Ecto neural progenitor cell (in vitro differentiated cells): ENCODE measurements at regions not wholly inside any gene's neighbourhood (a gene's known extent, or its start where the extent isn't known, plus 50 kb on each side); places are given as distances from the start of the nearest gene placed in this dataset.
"Not testable (repeated sequence)": the region's sequence is repeated elsewhere in the genome, so short reads cannot be mapped to it uniquely, and the experiment has no call there.

Experiments
- DNase-seq: peaks from one replicate; pipeline ENCODE4 v3.0.0-alpha.2; 2018; ENCODE audit warnings: low spot score

DNA sequence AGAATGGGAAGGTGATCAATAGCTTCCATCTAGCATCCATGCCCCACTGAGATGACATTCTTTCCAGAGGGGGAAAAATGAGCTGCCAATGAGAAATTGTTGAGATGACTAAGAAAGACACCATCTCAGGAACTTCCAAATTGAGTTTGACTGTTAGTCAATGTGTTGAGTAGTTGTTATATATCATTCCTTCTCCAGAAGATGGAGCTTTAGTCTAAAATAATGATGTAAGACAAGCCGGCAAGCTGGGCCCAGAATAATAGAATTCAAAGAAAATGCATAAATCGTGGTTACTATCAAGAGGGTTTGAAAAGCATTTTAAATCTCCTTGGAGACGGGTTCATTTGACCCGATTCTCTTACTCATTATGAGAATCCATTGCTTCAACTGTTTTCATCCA lies 71.0 kb upstream of the ATF7IP2 start:
- DNase-seq = no peak

DNA sequence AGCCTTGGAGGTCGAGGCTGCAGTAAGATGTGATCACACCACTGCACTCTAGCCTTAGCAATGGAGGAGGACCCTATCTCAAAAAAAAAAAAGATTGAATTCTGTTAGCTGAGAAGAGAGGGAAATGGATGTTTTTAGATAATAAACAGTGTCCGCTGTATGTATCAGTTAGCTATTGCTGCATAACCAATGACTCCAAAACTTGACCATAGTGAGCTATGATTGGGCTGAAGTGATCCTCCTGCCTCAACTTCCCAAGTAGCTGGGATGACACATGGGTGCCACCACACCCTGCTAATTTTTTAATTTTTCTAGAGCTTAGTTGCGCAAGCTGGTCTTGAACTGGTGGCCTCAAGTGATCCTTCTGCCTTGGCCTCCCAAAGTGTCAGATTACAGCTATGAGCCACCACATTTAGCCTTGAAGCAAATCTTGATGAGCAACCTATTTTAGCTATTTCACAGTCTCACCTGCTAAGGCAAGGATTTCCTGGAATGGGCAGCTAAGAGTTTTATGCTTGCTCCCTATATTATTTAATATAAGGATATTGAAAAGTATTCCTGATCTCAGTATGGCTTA lies 68.3 kb upstream of the ATF7IP2 start:
- DNase-seq = no peak

GRCh38 chr16:10318798-10319500 lies 66.9 kb upstream of the ATF7IP2 start:
- DNase-seq = no peak

DNA sequence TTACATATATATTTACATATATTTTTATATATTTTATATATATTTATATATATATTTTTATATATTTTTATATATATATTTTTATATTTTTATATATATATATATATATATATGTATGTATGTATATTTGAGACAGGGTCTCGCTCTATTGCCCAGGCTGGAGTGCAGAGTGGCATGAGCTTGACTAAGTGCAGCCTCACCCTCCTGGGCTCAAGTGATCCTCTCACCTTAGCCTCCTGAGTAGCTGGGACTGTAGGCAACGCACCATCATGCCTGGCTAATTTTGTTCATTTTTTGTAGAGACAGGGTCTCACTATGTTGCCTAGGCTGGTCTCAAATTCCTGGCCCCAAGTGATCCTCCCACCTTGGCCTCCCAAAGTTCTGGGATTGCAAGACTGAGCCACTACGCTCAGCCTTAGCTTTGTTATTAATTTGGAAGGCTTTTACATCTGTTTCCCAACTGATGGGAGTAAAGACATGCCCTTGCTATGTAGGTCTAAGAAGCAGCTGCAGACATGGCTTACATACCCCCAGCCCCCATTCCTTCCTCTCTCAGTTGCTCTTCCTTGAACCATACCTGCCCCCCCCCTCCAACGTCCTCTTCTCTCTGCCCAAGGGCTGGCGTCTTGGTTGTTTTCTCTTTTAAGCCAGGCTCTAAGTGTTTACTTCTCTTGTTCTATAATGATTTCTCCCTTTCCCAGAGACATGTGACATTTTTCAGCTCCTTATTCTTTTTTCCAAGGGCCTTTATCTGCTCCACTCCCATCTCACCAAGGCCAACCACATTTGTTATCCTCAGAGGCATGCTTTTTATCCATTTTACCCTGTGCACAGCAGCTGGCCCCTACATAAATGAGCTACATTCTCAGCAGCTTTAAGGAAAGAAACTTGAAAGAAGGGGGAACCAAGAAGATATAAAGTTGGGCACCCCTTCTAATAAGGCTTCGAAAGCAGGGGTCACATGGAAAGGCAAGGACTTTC lies 64.2 kb upstream of the ATF7IP2 start:
- DNase-seq = no peak

DNA sequence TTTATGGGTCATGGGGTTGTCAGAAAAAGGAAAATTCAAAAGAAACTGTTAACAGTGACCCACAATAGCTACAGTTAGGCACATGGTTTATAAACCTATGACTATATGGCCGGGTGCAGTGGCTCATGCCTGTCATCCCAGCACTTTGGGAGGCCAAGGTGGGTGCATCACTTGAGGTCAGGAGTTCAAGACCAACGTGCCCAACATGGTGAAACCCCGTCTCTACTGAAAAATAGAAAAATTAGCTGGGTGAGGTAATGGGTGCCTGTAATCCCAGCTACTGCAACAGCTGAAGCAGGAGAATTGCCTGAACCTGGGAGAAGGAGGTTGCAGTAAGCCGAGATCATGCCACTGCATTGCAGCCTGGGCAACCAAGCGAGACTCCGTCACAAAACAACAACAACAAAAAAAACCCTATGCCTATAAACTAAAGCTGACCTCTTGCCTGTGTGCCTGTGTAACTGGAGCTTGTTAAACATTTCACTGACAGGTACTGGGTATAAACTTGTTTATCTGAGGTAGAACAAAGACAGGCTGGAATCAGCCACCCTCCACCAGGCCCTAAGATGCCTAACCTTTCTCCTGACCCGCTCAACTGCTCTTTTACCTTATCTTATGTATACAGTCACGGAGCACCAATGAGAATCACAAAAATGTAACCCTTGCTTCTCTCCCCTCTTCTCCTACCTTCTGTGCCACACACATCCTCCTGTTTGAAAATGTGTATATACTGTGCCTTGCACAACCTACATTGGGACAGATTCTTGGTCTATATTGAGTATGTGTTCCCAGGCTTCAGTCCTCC lies 62.9 kb upstream of the ATF7IP2 start:
- DNase-seq = no peak

GRCh38 chr16:10323528-10323869 lies 62.4 kb upstream of the ATF7IP2 start:
- no peak for DNase-seq

GRCh38 chr16:10324210-10324609 lies 61.7 kb upstream of the ATF7IP2 start:
- DNase-seq = no peak

DNA sequence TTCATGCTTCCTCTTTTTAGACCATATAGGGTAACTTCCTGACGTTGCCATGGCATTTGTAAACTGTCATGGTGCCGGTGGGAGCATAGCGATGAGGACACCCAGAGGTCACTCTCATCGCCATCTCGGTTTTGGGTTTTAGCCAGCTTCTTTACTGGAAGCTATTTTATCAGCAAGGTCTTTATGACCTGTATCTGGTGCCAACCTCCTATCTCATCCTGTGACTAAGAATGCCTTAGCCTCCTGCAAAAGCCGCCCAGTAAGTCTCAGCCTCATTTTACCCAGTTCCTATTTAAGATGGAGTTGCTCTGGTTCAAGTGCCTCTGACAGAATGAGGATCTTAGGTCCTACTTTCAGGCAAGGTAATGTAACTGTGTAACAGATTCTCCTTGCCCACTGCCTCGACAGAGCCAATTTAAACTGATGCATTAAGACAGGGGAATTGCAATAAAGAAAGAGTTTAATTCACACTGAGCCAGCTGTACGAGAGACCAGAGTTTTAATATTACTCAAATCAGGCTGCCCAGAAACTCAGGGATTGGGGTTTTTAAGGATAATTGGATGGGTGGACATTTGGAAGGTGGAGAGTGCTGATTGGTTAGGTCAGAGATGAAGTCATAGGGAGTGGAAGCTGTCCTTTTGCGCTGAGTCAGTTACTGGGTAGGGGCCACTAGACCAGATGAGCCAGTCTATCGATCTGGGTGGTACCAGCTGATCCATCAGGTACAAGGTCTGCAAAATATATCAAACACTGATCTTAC lies 59.9 kb upstream of the ATF7IP2 start:
- DNase-seq = no peak

- no peak for DNase-seq
Measured at GRCh38 chr16:10326647-10327046, 59.2 kb upstream of the ATF7IP2 start.

DNA sequence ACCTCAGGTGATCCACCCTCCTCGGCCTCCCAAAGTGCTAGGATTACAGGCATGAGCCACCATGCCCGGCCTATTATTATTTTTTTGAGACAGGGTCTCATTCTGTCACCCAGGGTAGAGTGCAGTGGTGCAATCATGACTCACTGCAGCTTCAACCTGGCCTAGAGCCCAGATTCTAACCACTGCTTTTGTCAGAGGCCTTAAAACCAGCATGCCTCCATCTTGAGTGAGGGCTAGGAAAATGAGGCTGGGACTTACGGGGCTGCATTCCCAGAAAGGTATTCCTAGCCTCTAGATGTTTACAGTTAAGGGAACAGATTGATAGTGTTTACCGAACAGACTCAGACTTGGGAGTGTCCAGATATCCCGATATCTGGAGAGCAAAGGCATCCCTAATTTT lies 57.6 kb upstream of the ATF7IP2 start:
- not testable (repeated sequence) for DNase-seq

DNA sequence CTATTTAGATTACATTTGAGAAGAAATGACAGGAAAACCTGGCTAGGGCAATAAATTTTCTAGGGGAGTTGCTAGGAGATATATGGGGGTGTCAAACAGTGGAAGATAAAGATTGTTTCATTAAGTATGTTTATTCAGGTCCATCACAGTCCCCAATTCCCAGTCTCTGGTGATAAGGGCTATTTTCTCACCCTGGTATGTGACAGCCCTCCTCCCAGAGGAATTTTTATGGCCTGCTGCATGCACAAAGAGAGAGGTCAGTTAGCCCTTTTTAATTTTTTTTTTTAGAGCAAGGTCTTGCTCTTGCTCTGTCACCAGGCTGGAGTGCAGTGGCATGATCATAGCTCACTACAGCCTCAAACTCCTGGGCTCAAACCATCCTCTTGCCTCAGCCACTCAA lies 53.6 kb upstream of the ATF7IP2 start:
- DNase-seq = no peak

- no peak for DNase-seq
Measured at GRCh38 chr16:10332775-10333174, 53.1 kb upstream of the ATF7IP2 start.

GRCh38 chr16:10333321-10334032 lies 52.4 kb upstream of the ATF7IP2 start:
- DNase-seq = no peak

DNA sequence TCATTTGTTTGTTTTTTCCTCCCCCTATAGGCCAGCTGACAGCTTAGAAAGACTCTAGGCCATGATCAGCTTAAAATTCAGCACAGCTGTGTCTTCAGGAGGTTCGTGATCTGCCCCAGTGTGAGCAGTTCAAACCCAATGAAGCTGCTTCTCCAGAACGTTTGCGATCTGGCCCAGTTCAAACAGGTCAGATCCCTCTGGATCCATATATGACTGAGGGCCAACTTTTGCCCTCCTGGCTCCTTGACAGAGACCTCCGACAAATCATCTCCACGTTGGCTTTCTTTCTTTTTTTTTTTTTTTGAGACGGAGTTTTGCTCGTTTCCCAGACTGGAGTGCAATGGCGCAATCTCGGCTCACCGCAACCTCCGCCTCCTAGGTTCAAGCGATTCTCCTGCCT lies 50.2 kb upstream of the ATF7IP2 start:
- DNase-seq = no peak
